ENCODE measurements at regions not wholly inside any gene's neighbourhood (a gene's known extent, or its start where the extent isn't known, plus 50 kb on each side); places are given as distances from the start of the nearest gene placed in this dataset.

DNA sequence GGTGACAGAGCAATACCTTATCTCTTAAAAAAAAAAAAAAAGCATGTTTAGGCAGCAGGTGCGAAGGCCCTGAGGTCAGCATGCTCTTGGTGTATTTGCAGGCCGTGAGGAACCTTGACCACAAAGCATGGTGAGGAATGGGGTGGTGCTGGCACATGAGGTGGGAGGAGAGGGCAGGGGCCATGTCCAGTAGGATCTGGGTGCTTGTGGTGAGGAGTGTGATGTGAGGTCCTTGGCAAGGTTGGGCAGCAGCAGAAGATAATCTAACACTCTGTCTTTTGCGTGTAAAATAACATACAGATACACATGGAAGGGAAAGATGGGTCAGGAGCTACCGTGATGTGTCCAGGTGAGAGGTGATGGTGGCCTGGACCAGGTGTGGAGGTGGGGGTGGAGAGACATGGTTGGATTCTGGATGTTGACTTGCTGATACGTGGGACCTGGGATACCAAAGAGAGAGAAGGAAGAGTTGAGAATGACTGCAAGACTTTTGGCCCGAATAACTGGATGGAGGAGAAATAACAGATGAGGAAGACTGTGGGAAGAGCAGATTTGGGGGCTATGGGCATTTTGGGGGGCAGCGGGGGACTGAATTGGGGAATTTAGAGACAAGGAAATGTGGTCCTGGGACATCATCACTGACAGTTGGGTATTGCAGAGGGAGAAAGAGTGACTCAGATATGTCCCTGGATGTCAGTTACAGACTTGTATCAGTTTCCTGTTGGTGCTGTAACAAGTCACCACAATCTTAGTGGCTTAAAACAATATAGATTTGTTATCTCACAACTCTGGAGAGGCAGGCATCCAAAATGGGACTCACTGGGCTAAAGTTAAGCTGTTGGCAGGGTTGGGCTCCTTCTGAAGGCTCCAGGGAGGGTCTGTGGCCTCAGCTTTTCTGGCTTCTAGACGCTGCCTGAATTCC, 274.9 kb downstream of the HAPSTR1 start:
- Histone ChIP-seq H3K18ac (ENCODE audit: low read length) (peak overlapping the region; percentile 63), H3K36me3 (replicated peaks in 1 of 2; ENCODE audit: control insufficient read depth in 2 of 2, insufficient read depth in 2 of 2, low read length in 2 of 2) (no peaks in the 10 kb centered on the region), H3K9ac (ENCODE audit: low read depth, low read length, poor library complexity) (peak overlapping the region; percentile 31), H2BK120ac (ENCODE audit: low read depth, low read length) (no peak overlapping the region), H2BK15ac (ENCODE audit: low read length) (peak overlapping the region; percentile 16), H3K14ac (ENCODE audit: low read length) (no peak overlapping the region), H3K27me3 (ENCODE audit: control insufficient read depth in 3 of 3, insufficient read depth in 3 of 3, low read depth in 1 of 3, low read length in 3 of 3) (peaks cover 0 to 4% (median 0%) of the 10 kb centered on the region in 3 experiments), H2AK5ac (ENCODE audit: low read depth, low read length) (no peak overlapping the region), H2BK12ac (ENCODE audit: low read length) (peak overlapping the region; percentile 75), H3K4me1 (ENCODE audit: control insufficient read depth in 2 of 2, insufficient read depth in 1 of 2, low read depth in 1 of 2, low read length in 2 of 2) (peaks cover 0 to 3% of the 10 kb centered on the region in 2 donors), H4K8ac (ENCODE audit: low read depth, low read length) (no peak overlapping the region), H3K4me3 (ENCODE audit: low read length in 2 of 2) (no peak overlapping the region), H2AFZ (ENCODE audit: low read length) (no peak overlapping the region), H3K9me3 (replicated peaks in 1 of 2; ENCODE audit: control insufficient read depth in 2 of 2, insufficient read depth in 1 of 2, low read depth in 1 of 2, low read length in 2 of 2) (no peaks in the 10 kb centered on the region), H3K4ac (ENCODE audit: low read length) (no peak overlapping the region), H4K91ac (ENCODE audit: low read depth, low read length, poor library complexity) (no peak overlapping the region), H3K79me1 (ENCODE audit: low read depth, low read length) (no peaks in the 10 kb centered on the region), H3K4me2 (ENCODE audit: insufficient read depth, low read length, poor library complexity, severe bottlenecking) (no peak overlapping the region), H3K27ac (replicated peaks; ENCODE audit: low read length) (no peak overlapping the region), H3K23ac (ENCODE audit: low read depth, low read length, poor library complexity) (peak overlapping the region; percentile 65), H2BK5ac (ENCODE audit: low read length) (no peak overlapping the region)
- WGBS, 2 donors (ENCODE audit: extremely low coverage in 2 of 2, insufficient read length in 2 of 2, insufficient replicate concordance in 1 of 2), result no CpG with 5 or more reads among the region's 8 CpGs
- DNase-seq (ENCODE audit: low spot score), result no peak

GRCh38 chr16:9370061-9370491, 278.6 kb downstream of the HAPSTR1 start:
- peaks cover 0 to 4% (median 0%) of the 10 kb centered on the region in 3 experiments for H3K27me3 ChIP-seq (ENCODE audit: control insufficient read depth in 3 of 3, insufficient read depth in 3 of 3, low read depth in 1 of 3, low read length in 3 of 3)
- no peak overlapping the region for H2BK12ac ChIP-seq (ENCODE audit: low read length)
- no peak overlapping the region for H3K4ac ChIP-seq (ENCODE audit: low read length)
- no peak overlapping the region for H3K4me3 ChIP-seq (ENCODE audit: low read length in 2 of 2)
- H3K4me2 ChIP-seq (ENCODE audit: insufficient read depth, low read length, poor library complexity, severe bottlenecking), result no peak overlapping the region
- no peak overlapping the region for H4K91ac ChIP-seq (ENCODE audit: low read depth, low read length, poor library complexity)
- no peak overlapping the region for H2BK15ac ChIP-seq (ENCODE audit: low read length)
- H3K79me1 ChIP-seq (ENCODE audit: low read depth, low read length), result no peaks in the 10 kb centered on the region
- no peak overlapping the region for H2AFZ ChIP-seq (ENCODE audit: low read length)
- no peak overlapping the region for H2AK5ac ChIP-seq (ENCODE audit: low read depth, low read length)
- no peak overlapping the region for H4K8ac ChIP-seq (ENCODE audit: low read depth, low read length)
- H3K36me3 ChIP-seq (replicated peaks in 1 of 2; ENCODE audit: control insufficient read depth in 2 of 2, insufficient read depth in 2 of 2, low read length in 2 of 2), result no peaks in the 10 kb centered on the region
- no peak overlapping the region for H3K18ac ChIP-seq (ENCODE audit: low read length)
- no peak overlapping the region for H2BK5ac ChIP-seq (ENCODE audit: low read length)
- no peak overlapping the region for H3K23ac ChIP-seq (ENCODE audit: low read depth, low read length, poor library complexity)
- no peak overlapping the region for H3K14ac ChIP-seq (ENCODE audit: low read length)
- no peak overlapping the region for H2BK120ac ChIP-seq (ENCODE audit: low read depth, low read length)
- no peak overlapping the region for H3K9ac ChIP-seq (ENCODE audit: low read depth, low read length, poor library complexity)
- WGBS, 2 donors (ENCODE audit: extremely low coverage in 2 of 2, insufficient read length in 2 of 2, insufficient replicate concordance in 1 of 2), result no CpG with 5 or more reads among the region's 9 CpGs
- DNase-seq (ENCODE audit: low spot score), result no peak
- peaks cover 0 to 5% of the 10 kb centered on the region in 2 donors for H3K4me1 ChIP-seq (ENCODE audit: control insufficient read depth in 2 of 2, insufficient read depth in 1 of 2, low read depth in 1 of 2, low read length in 2 of 2)
- no peak overlapping the region for H3K27ac ChIP-seq (replicated peaks; ENCODE audit: low read length)
- H3K9me3 ChIP-seq (replicated peaks in 1 of 2; ENCODE audit: control insufficient read depth in 2 of 2, insufficient read depth in 1 of 2, low read depth in 1 of 2, low read length in 2 of 2), result peaks cover 0 to 2% of the 10 kb centered on the region in 2 donors

- Histone ChIP-seq H2AK5ac (ENCODE audit: low read depth, low read length) (no peak overlapping the region), H3K36me3 (replicated peaks in 1 of 2; ENCODE audit: control insufficient read depth in 2 of 2, insufficient read depth in 2 of 2, low read length in 2 of 2) (no peaks in the 10 kb centered on the region), H3K23ac (ENCODE audit: low read depth, low read length, poor library complexity) (no peak overlapping the region), H3K4me3 (ENCODE audit: low read length in 2 of 2) (no peak overlapping the region), H3K9me3 (replicated peaks in 1 of 2; ENCODE audit: control insufficient read depth in 2 of 2, insufficient read depth in 1 of 2, low read depth in 1 of 2, low read length in 2 of 2) (peaks cover 0 to 2% of the 10 kb centered on the region in 2 donors), H2AFZ (ENCODE audit: low read length) (no peak overlapping the region), H3K79me1 (ENCODE audit: low read depth, low read length) (no peaks in the 10 kb centered on the region), H2BK120ac (ENCODE audit: low read depth, low read length) (no peak overlapping the region), H3K9ac (ENCODE audit: low read depth, low read length, poor library complexity) (no peak overlapping the region), H3K14ac (ENCODE audit: low read length) (no peak overlapping the region), H3K4ac (ENCODE audit: low read length) (no peak overlapping the region), H3K18ac (ENCODE audit: low read length) (no peak overlapping the region), H3K4me1 (ENCODE audit: control insufficient read depth in 2 of 2, insufficient read depth in 1 of 2, low read depth in 1 of 2, low read length in 2 of 2) (peaks cover 0 to 5% of the 10 kb centered on the region in 2 donors), H4K91ac (ENCODE audit: low read depth, low read length, poor library complexity) (no peak overlapping the region), H3K27me3 (ENCODE audit: control insufficient read depth in 3 of 3, insufficient read depth in 3 of 3, low read depth in 1 of 3, low read length in 3 of 3) (peaks cover 0 to 4% (median 0%) of the 10 kb centered on the region in 3 experiments), H3K4me2 (ENCODE audit: insufficient read depth, low read length, poor library complexity, severe bottlenecking) (no peak overlapping the region), H4K8ac (ENCODE audit: low read depth, low read length) (no peak overlapping the region), H2BK5ac (ENCODE audit: low read length) (no peak overlapping the region), H2BK12ac (ENCODE audit: low read length) (no peak overlapping the region), H2BK15ac (ENCODE audit: low read length) (no peak overlapping the region), H3K27ac (replicated peaks; ENCODE audit: low read length) (no peak overlapping the region)
- no peak for DNase-seq (ENCODE audit: low spot score)
- no CpG with 5 or more reads among the region's 8 CpGs for WGBS, 2 donors (ENCODE audit: extremely low coverage in 2 of 2, insufficient read length in 2 of 2, insufficient replicate concordance in 1 of 2)
These were observed 280.4 kb downstream of the HAPSTR1 start for GRCh38 chr16:9371713-9372448.

All from neuronal stem cell (in vitro differentiated cells).